Stomach smooth muscle (tissue), 2 donors: ENCODE measurements at regions not wholly inside any gene's neighbourhood (a gene's known extent, or its start where the extent isn't known, plus 50 kb on each side); places are given as distances from the start of the nearest gene placed in this dataset.

Experiments used
- H3K27ac ChIP-seq: one replicate; pipeline ENCODE4 v1.7.0; 2013; ENCODE audit warnings: mild to moderate bottlenecking, low read length, inconsistent platforms
- H3K27me3 ChIP-seq, 2 donors: one replicate each; pipeline ENCODE4 v1.7.0; 2013; ENCODE audit warnings: low read length in 2 of 2; ENCODE audit not compliant: insufficient read depth in 2 of 2, control insufficient read depth in 1 of 2
- H3K36me3 ChIP-seq, 2 donors: one replicate each; pipeline ENCODE4 v1.7.0; 2013; ENCODE audit warnings: low read length in 2 of 2; ENCODE audit not compliant: control insufficient read depth in 2 of 2, insufficient read depth in 2 of 2
- H3K4me1 ChIP-seq: one replicate; pipeline ENCODE4 v1.7.0; 2013; ENCODE audit warnings: low read length; ENCODE audit not compliant: control insufficient read depth, insufficient read depth
- H3K4me3 ChIP-seq, 2 donors: one replicate each; pipeline ENCODE4 v1.7.0; 2013; ENCODE audit warnings: low read length in 2 of 2
- H3K9ac ChIP-seq, 2 donors: one replicate each; pipeline ENCODE4 v1.7.0; 2013; ENCODE audit warnings: low read length in 2 of 2, mild to moderate bottlenecking in 1 of 2
- H3K9me3 ChIP-seq, 2 donors: one replicate each; pipeline ENCODE4 v1.7.0; 2013; ENCODE audit warnings: low read length in 2 of 2; ENCODE audit not compliant: control insufficient read depth in 2 of 2
- donor health status: healthy.
- donor health status: Pancreatic carcinoma.

- Histone ChIP-seq H3K4me1 (no peaks in the 10 kb centered on the region), H3K27me3 (peaks cover 3 to 7% of the 10 kb centered on the region in 2 donors), H3K4me3 (no peak overlapping the region), H3K36me3 (no peaks in the 10 kb centered on the region), H3K9ac (no peak overlapping the region), H3K9me3 (peaks cover 0 to 2% of the 10 kb centered on the region in 2 donors), H3K27ac (no peak overlapping the region)
Measured at GRCh38 chr1:181260271-181260670, 171.8 kb downstream of the IER5 start.

- no peaks in the 10 kb centered on the region for H3K9me3 ChIP-seq
- peaks cover 3 to 7% of the 10 kb centered on the region in 2 donors for H3K27me3 ChIP-seq
- no peak overlapping the region for H3K4me3 ChIP-seq
- no peak overlapping the region for H3K9ac ChIP-seq
- no peak overlapping the region for H3K27ac ChIP-seq
- H3K4me1 ChIP-seq, result no peaks in the 10 kb centered on the region
- no peaks in the 10 kb centered on the region for H3K36me3 ChIP-seq
Measured at GRCh38 chr1:181260994-181261393, 172.5 kb downstream of the IER5 start.

- Histone ChIP-seq H3K27ac (no peak overlapping the region), H3K9me3 (no peaks in the 10 kb centered on the region), H3K4me3 (no peak overlapping the region), H3K27me3 (peaks cover 3 to 7% of the 10 kb centered on the region in 2 donors), H3K9ac (no peak overlapping the region), H3K4me1 (no peaks in the 10 kb centered on the region), H3K36me3 (no peaks in the 10 kb centered on the region)
Measured at GRCh38 chr1:181262069-181262468, 173.6 kb downstream of the IER5 start.

- H3K4me3 ChIP-seq, result no peak overlapping the region
- H3K27me3 ChIP-seq, result peaks cover 3 to 7% of the 10 kb centered on the region in 2 donors
- H3K27ac ChIP-seq, result no peak overlapping the region
Measured at GRCh38 chr1:181263444-181263843, 174.9 kb downstream of the IER5 start.

GRCh38 chr1:181264821-181265220 lies 176.3 kb downstream of the IER5 start:
- no peak overlapping the region for H3K9ac ChIP-seq
- no peak overlapping the region for H3K27ac ChIP-seq

More at GRCh38 chr1:181263444-181263843, 174.9 kb downstream of the IER5 start:
- H3K9ac ChIP-seq, result no peak overlapping the region
- H3K9me3 ChIP-seq, result no peaks in the 10 kb centered on the region
- no peaks in the 10 kb centered on the region for H3K36me3 ChIP-seq
- no peaks in the 10 kb centered on the region for H3K4me1 ChIP-seq

GRCh38 chr1:181284978-181285377 lies 196.5 kb downstream of the IER5 start:
- Histone ChIP-seq H3K9ac (no peak overlapping the region), H3K4me3 (no peak overlapping the region), H3K36me3 (no peaks in the 10 kb centered on the region), H3K27ac (no peak overlapping the region), H3K27me3 (no peaks in the 10 kb centered on the region), H3K4me1 (no peaks in the 10 kb centered on the region), H3K9me3 (peaks cover 3 to 5% of the 10 kb centered on the region in 2 donors)

More at GRCh38 chr1:181264821-181265220, 176.3 kb downstream of the IER5 start:
- Histone ChIP-seq H3K4me1 (no peaks in the 10 kb centered on the region), H3K27me3 (peaks cover 3 to 7% of the 10 kb centered on the region in 2 donors), H3K4me3 (no peak overlapping the region), H3K9me3 (no peaks in the 10 kb centered on the region), H3K36me3 (no peaks in the 10 kb centered on the region)

GRCh38 chr1:181295217-181295616 lies 188.1 kb upstream of the CACNA1E start:
- Histone ChIP-seq H3K9ac (no peak overlapping the region), H3K9me3 (no peaks in the 10 kb centered on the region), H3K4me1 (no peaks in the 10 kb centered on the region), H3K36me3 (no peaks in the 10 kb centered on the region), H3K27me3 (peaks cover 0 to 5% of the 10 kb centered on the region in 2 donors), H3K4me3 (no peak overlapping the region), H3K27ac (no peak overlapping the region)

- Histone ChIP-seq H3K9ac (no peak overlapping the region), H3K9me3 (no peaks in the 10 kb centered on the region), H3K36me3 (no peaks in the 10 kb centered on the region), H3K27ac (no peak overlapping the region), H3K4me1 (no peaks in the 10 kb centered on the region), H3K4me3 (no peak overlapping the region), H3K27me3 (peaks cover 0 to 5% of the 10 kb centered on the region in 2 donors)
Measured at GRCh38 chr1:181296180-181296579, 187.1 kb upstream of the CACNA1E start.

- Histone ChIP-seq H3K27me3 (peaks cover 0 to 5% of the 10 kb centered on the region in 2 donors), H3K4me1 (no peaks in the 10 kb centered on the region), H3K4me3 (no peak overlapping the region), H3K27ac (no peak overlapping the region), H3K9me3 (peaks cover 0 to 4% of the 10 kb centered on the region in 2 donors), H3K9ac (no peak overlapping the region), H3K36me3 (no peaks in the 10 kb centered on the region)
Measured at GRCh38 chr1:181308098-181308497, 175.2 kb upstream of the CACNA1E start.

- no peaks in the 10 kb centered on the region for H3K36me3 ChIP-seq
- H3K9me3 ChIP-seq, result no peaks in the 10 kb centered on the region
- H3K4me3 ChIP-seq, result no peak overlapping the region
- no peaks in the 10 kb centered on the region for H3K4me1 ChIP-seq
- peaks cover 13 to 16% of the 10 kb centered on the region in 2 donors for H3K27me3 ChIP-seq
- no peak overlapping the region for H3K27ac ChIP-seq
- no peak overlapping the region for H3K9ac ChIP-seq
Measured at GRCh38 chr1:181310560-181310959, 172.8 kb upstream of the CACNA1E start.

- peaks cover under 1% of the 10 kb centered on the region for H3K4me1 ChIP-seq
- no peak overlapping the region for H3K9ac ChIP-seq
- H3K9me3 ChIP-seq, result no peaks in the 10 kb centered on the region
- H3K36me3 ChIP-seq, result no peaks in the 10 kb centered on the region
- no peak overlapping the region for H3K4me3 ChIP-seq
- no peak overlapping the region for H3K27ac ChIP-seq
- H3K27me3 ChIP-seq, result peaks cover 28% of the 10 kb centered on the region in 2 donors
Measured at GRCh38 chr1:181312946-181313345, 170.4 kb upstream of the CACNA1E start.
